ENCODE measurements at regions not wholly inside any gene's neighbourhood (a gene's known extent, or its start where the extent isn't known, plus 50 kb on each side); places are given as distances from the start of the nearest gene placed in this dataset.
"Not testable (repeated sequence)": the region's sequence is repeated elsewhere in the genome, so short reads cannot be mapped to it uniquely, and the experiment has no call there.

DNA sequence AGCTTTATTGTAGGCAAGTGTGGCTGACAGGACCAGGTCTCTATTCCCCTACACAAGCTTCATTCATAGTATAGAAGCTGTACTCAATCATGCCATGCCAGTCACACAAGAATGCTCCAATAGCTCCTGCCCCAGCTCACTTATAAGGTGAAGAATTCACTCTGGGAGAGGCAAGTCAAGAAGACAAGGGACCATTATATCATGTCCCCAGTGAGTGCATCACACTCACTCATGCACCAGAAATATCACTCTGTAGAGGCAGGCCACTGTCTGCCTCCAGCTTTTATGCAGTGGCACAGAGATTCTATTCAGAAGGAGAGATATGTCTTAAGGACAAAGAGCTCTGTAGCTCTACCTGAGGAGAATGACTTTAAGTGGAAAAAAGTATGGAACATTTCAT lies 263.2 kb downstream of the GJA1 start:
- no peak for DNase-seq

- DNase-seq: not testable (repeated sequence)
Observed at GRCh38 chr6:121703129-121703528, 267.7 kb downstream of the GJA1 start.

- DNase-seq: no peak
Observed at GRCh38 chr6:121711472-121711871, 276.0 kb downstream of the GJA1 start.

- no peak for DNase-seq
Observed at GRCh38 chr6:121717686-121718085, 282.2 kb downstream of the GJA1 start.

DNA sequence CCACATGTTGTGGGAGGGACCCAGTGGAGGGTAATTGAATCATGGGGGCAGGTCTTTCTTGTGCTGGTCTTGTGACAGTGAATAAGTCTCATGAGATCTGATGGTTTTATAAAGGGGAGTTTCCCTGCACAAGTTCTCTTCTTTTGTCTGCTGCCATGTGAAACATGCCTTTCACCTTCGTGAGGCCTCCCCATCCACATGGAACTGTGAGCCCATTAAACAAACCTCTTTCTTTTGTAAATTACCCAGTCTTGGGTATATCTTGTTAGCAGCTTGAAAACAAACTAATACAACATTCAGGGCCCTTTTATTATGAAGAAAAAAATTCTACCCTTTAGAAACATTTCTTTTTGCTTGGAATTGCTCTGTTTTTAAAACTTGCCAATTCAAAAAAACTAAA lies 285.4 kb downstream of the GJA1 start:
- not testable (repeated sequence) for DNase-seq

DNA sequence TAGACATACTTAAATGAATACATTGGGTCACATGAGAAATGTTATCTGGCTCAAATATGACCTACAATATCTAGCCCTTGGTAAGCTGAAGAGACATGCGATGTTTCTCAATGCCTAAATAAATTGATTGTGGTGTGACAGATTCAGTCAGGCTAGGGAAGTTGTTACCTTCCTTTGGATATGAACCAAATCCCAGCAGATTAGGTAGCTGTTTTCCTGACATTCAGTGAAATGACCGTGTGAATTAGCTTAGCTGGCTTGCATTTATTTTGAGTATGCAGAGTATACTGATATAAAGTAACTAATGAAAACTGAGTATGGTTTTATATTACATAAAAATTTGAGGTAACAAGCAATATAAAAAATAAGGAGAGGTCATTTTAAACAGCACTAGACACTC lies 288.2 kb downstream of the GJA1 start:
- DNase-seq: no peak

- DNase-seq: no peak
Observed at GRCh38 chr6:121724576-121724975, 289.1 kb downstream of the GJA1 start.

- no peak for DNase-seq
Observed at GRCh38 chr6:121726596-121726995, 291.1 kb downstream of the GJA1 start.

GRCh38 chr6:121730616-121731015 lies 295.2 kb downstream of the GJA1 start:
- no peak for DNase-seq

GRCh38 chr6:121731381-121731780 lies 295.9 kb downstream of the GJA1 start:
- DNase-seq: no peak

- no peak for DNase-seq
Observed at GRCh38 chr6:121732641-121733040, 297.2 kb downstream of the GJA1 start.

DNA sequence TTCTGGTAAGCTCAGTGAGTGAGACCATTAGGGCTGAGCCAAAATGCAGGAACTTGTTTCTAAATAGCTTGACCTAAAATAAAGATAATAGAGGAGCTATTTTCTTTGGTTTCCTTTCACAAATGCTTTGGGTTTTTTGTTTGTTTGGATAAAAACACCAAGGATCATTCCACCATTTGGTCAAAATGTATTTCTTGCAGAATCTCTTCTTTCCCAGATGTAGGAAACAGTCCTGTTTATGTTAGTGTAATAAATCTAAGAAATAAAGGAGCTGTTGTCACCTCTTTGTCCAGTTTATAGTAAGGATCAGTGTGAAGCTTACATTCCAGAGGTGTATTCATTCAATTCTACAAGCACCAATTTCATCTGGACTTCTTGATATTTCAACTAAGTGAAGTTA lies 297.8 kb downstream of the GJA1 start:
- DNase-seq: no peak

DNA sequence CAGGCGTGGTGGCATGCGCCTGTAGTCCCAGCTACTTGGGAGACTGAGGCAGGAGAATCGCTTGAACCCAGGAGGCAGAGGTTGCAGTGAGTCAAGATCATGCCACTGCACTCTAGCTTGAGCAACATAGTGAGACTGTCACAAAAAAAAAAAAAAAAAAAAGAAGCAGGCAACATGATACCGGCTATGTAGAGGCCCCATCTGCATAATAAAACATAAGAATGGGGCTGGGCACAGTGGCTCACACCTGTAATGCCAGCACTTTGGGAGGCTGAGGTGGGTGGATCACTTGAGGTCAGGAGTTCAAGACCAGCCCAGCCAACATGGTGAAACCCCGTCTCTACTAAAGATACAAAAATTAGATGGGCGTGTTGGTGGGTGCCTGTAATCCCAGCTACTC lies 304.7 kb downstream of the GJA1 start:
- not testable (repeated sequence) for DNase-seq

GRCh38 chr6:121743691-121744090 lies 308.2 kb downstream of the GJA1 start:
- DNase-seq: no peak

GRCh38 chr6:121748376-121748775 lies 312.9 kb downstream of the GJA1 start:
- DNase-seq: no peak

GRCh38 chr6:121748850-121749249 lies 313.4 kb downstream of the GJA1 start:
- DNase-seq: no peak

DNA sequence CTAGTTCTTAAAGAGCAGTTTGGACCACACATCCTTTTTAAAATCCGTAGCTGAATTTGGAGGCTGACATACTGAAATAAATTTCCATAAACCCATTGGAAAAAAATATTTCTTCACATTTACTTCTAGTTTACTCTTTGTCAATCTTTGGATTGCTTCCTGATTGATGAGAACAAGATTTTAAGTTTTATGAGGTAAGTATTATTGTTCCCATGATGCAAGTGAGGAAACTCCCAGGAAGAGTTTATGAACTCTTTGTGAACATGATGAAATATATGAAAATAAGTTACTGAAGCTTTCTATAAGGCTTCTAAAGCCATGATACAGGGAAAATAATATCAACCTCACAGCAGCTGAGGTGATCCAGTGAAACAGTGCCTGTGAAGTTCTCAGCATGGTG lies 320.0 kb downstream of the GJA1 start:
- DNase-seq: no peak

DNA sequence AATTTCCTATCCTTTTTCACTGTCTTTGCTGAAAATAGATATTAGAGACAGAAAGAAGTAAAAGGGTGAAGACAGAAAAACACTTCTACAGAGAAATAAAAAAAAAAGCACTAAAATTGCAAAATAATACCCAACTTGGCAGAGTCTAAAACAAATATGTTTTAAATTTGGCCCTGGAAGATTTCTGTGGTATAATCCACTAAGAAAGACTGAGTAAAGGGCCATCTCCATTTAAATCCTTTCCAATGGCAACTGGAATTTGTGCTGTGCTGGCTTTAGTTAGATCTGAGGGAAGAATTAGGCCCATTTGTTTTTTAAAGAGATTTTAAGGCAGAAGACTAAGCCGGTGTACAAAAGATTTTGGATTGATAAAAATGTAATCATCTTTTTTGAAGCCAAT lies 321.2 kb downstream of the GJA1 start:
- DNase-seq: no peak

DNA sequence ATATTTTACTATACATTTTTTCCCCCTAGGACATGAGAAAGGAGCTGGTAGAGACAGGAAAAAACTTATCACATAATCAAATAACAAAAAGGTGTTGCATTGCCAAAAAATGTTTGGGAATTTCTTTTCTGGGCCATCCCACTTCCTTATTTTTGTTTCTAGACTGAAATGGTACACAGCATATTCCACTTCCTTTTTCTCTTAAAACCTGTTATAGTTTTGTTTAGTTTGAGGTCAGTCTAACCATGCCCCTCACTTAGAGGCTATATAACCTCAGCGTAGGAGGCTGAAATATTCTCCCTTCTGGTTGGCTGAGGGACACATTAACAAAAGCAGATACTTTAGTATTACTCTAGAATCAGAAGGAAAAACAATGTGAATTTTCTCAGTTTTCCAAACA lies 323.9 kb downstream of the GJA1 start:
- no peak for DNase-seq

DNA sequence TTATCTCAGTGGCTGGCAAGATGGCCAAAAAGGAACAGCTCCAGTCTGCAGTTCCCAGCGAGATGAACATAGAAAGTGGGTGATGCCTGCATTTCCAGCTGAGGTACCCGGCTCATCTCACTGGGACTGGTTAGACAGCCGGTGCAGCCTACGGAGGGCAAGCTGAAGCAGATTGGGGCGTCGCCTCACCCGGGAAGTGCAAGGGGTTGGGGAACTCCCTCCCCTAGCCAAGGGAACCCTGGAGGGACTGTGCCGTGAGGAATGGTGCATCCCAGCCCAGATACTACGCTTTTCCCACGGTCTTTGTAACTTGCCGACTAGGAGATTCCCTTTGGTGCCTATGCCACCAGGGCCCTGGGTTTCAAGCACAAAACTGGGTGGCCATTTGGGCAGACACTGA lies 324.7 kb downstream of the GJA1 start:
- no peak for DNase-seq

DNA sequence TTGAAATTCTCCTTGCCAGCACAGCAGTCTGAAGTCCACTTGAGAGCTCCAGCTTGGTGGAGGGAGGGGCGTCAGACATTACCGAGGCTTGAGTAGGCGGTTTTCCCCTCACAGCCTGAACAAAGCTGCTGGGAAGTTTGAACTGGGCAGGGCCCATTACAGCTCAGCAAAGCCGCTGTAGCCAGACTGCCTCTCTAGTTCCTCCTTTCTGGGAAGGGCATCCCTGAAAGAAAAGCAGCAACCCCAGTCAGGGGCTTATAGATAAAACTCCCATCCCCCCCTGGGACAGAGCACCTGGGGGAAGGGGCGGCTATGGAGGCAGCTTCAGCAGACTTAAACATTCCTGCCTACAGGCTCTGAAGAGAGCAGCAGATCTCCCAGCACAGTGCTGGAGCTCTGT lies 325.3 kb downstream of the GJA1 start:
- DNase-seq: no peak

- DNase-seq: no peak
Observed at GRCh38 chr6:121764493-121764892, 329.0 kb downstream of the GJA1 start.

DNA sequence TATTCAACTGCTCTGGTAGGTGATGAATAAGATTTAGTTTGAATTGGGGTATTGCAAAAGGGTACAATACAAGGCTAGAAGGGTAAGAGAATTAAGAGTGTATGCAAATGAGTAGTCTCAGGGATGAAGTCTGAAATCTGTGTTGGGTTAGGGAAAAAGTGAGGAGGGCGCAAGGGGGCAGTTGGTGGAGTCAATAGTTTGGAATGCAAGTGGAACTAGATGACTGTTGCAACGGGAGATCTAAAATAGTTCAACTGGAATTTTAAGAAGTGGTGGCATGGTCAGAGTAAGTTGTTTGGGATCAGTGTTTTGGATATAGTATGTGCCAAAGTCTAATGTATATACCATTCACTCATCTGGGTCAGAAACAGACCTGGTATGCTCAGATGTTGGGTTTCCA lies 329.6 kb downstream of the GJA1 start:
- no peak for DNase-seq

GRCh38 chr6:121767211-121767610 lies 331.8 kb downstream of the GJA1 start:
- no peak for DNase-seq

GRCh38 chr6:121770943-121771342 lies 335.5 kb downstream of the GJA1 start:
- DNase-seq: no peak

All from NCI-H526 (cell line).